ENCODE measurements at regions not wholly inside any gene's neighbourhood (a gene's known extent, or its start where the extent isn't known, plus 50 kb on each side); places are given as distances from the start of the nearest gene placed in this dataset.

GRCh38 chr11:15525582-15525981 is 410.9 kb downstream of the INSC start:
- no peak for TF ChIP-seq CTCF (IDR thresholded peaks at IDR 0.05; ENCODE audit: insufficient read depth, missing control alignments)
- no peak for FAIRE-seq
- no peak for DNase-seq (ENCODE audit: insufficient read length, low spot score)

- FAIRE-seq (no peak), DNase-seq (ENCODE audit: insufficient read length, low spot score) (no peak)
- TF ChIP-seq CTCF (IDR thresholded peaks at IDR 0.05; ENCODE audit: insufficient read depth, missing control alignments): no peak
Measured at GRCh38 chr11:15526032-15526431, 411.3 kb downstream of the INSC start.

GRCh38 chr11:15526859-15527450 is 412.2 kb downstream of the INSC start:
- no peak for FAIRE-seq
- TF ChIP-seq CTCF (IDR thresholded peaks at IDR 0.05; ENCODE audit: insufficient read depth, missing control alignments): no peak
- no peak for DNase-seq (ENCODE audit: insufficient read length, low spot score)

GRCh38 chr11:15532432-15532831 is 417.7 kb downstream of the INSC start:
- TF ChIP-seq CTCF (IDR thresholded peaks at IDR 0.05; ENCODE audit: insufficient read depth, missing control alignments): no peak
- FAIRE-seq: no peak

GRCh38 chr11:15534266-15534665 is 419.5 kb downstream of the INSC start:
- DNase-seq (ENCODE audit: insufficient read length, low spot score): no peak
- no peak for FAIRE-seq
- TF ChIP-seq CTCF (IDR thresholded peaks at IDR 0.05; ENCODE audit: insufficient read depth, missing control alignments): no peak

More at GRCh38 chr11:15532432-15532831, 417.7 kb downstream of the INSC start:
- DNase-seq (ENCODE audit: insufficient read length, low spot score): no peak

GRCh38 chr11:15535414-15535813 is 420.7 kb downstream of the INSC start:
- no peak for TF ChIP-seq CTCF (IDR thresholded peaks at IDR 0.05; ENCODE audit: insufficient read depth, missing control alignments)
- FAIRE-seq: no peak
- DNase-seq (ENCODE audit: insufficient read length, low spot score): no peak

- TF ChIP-seq CTCF (IDR thresholded peaks at IDR 0.05; ENCODE audit: insufficient read depth, missing control alignments): no peak
- no peak for DNase-seq (ENCODE audit: insufficient read length, low spot score)
- FAIRE-seq: no peak
Measured at GRCh38 chr11:15536438-15536837, 421.7 kb downstream of the INSC start.
